ENCODE measurements at regions not wholly inside any gene's neighbourhood (a gene's known extent, or its start where the extent isn't known, plus 50 kb on each side); places are given as distances from the start of the nearest gene placed in this dataset.

GRCh38 chr20:39246436-39246835, 284.3 kb downstream of the DHX35 start:
- TF ChIP-seq POLR2A (IDR thresholded peaks at IDR 0.05; ENCODE audit: low read depth, low read length) (no peak), JUN (IDR thresholded peaks at IDR 0.05; ENCODE audit: borderline replicate concordance, insufficient read depth, insufficient read length, low read depth) (no peak), CTCF (IDR thresholded peaks at IDR 0.05; ENCODE audit: extremely low read depth in 1 of 2, insufficient read depth in 1 of 2, low read depth in 1 of 2, low read length in 2 of 2) (no peak), MAX (IDR thresholded peaks at IDR 0.05; ENCODE audit: insufficient read depth, insufficient read length) (no peak), EZH2 (IDR thresholded peaks at IDR 0.05; ENCODE audit: borderline replicate concordance, low read depth, low read length, severe bottlenecking) (no peak), POLR2AphosphoS5 (IDR thresholded peaks at IDR 0.05; ENCODE audit: insufficient read depth, low read depth, low read length) (no peak), MYC (IDR thresholded peaks at IDR 0.05; ENCODE audit: low read depth, low read length) (no peak)
